ENCODE measurements at regions not wholly inside any gene's neighbourhood (a gene's known extent, or its start where the extent isn't known, plus 50 kb on each side); places are given as distances from the start of the nearest gene placed in this dataset.

GRCh38 chr10:121672733-121673132 is 74.5 kb upstream of the FGFR2 start:
- TF ChIP-seq EZH2phosphoT487 (IDR thresholded peaks at IDR 0.05; ENCODE audit: borderline replicate concordance, low read length) = no peak
- no peak for TF ChIP-seq CTCF (IDR thresholded peaks at IDR 0.05; ENCODE audit: low read depth, low read length, poor library complexity, severe bottlenecking)
